ENCODE measurements at regions not wholly inside any gene's neighbourhood (a gene's known extent, or its start where the extent isn't known, plus 50 kb on each side); places are given as distances from the start of the nearest gene placed in this dataset.

- no peak for DNase-seq
- no peak overlapping the region for H3K56ac ChIP-seq (ENCODE audit: low read length)
- no peaks in the 10 kb centered on the region for H3K79me2 ChIP-seq (ENCODE audit: control insufficient read depth, insufficient read depth, low read length)
- no peak overlapping the region for H3K18ac ChIP-seq (ENCODE audit: low read length)
- H3K4me2 ChIP-seq (ENCODE audit: low read length): no peak overlapping the region
- H4K8ac ChIP-seq (ENCODE audit: low read depth, low read length): no peak overlapping the region
- no peaks in the 10 kb centered on the region for H3K36me3 ChIP-seq (ENCODE audit: control insufficient read depth, insufficient read depth, low read length)
- no peak overlapping the region for H4K5ac ChIP-seq (ENCODE audit: low read length)
- H3K23ac ChIP-seq (ENCODE audit: low read length): no peak overlapping the region
- no peaks in the 10 kb centered on the region for H3K79me1 ChIP-seq (ENCODE audit: low read length)
- WGBS (ENCODE audit: extremely low coverage, insufficient coverage, low lambda C conversion rate): no CpG with 5 or more reads among the region's 1 CpG
- H3K4ac ChIP-seq (ENCODE audit: low read depth, low read length): no peak overlapping the region
- no peak overlapping the region for H3K9ac ChIP-seq (ENCODE audit: low read length)
- H3K4me1 ChIP-seq (ENCODE audit: control insufficient read depth, low read depth, low read length): no peaks in the 10 kb centered on the region
- no peaks in the 10 kb centered on the region for H3K27me3 ChIP-seq (ENCODE audit: insufficient read depth, low read length, poor library complexity)
- no peak overlapping the region for H2BK120ac ChIP-seq (ENCODE audit: low read depth, low read length)
- H3K4me3 ChIP-seq (ENCODE audit: low read length): no peak overlapping the region
- no peak overlapping the region for H2BK15ac ChIP-seq (replicated peaks; ENCODE audit: low read depth)
- no peak overlapping the region for H3K27ac ChIP-seq (ENCODE audit: low read depth, low read length)
- H2AK5ac ChIP-seq (ENCODE audit: low read length): no peak overlapping the region
- H2BK5ac ChIP-seq (ENCODE audit: low read length): no peak overlapping the region
These were observed 346.5 kb upstream of the FMR1 start for GRCh38 chrX:147565237-147565636.

- Histone ChIP-seq H3K4me2 (ENCODE audit: low read length) (no peak overlapping the region), H3K4ac (ENCODE audit: low read depth, low read length) (no peak overlapping the region), H2BK5ac (ENCODE audit: low read length) (no peak overlapping the region), H3K9ac (ENCODE audit: low read length) (no peak overlapping the region), H3K27ac (ENCODE audit: low read depth, low read length) (no peak overlapping the region), H3K18ac (ENCODE audit: low read length) (no peak overlapping the region), H3K36me3 (ENCODE audit: control insufficient read depth, insufficient read depth, low read length) (no peaks in the 10 kb centered on the region), H4K8ac (ENCODE audit: low read depth, low read length) (no peak overlapping the region), H2AK5ac (ENCODE audit: low read length) (no peak overlapping the region), H3K56ac (ENCODE audit: low read length) (no peak overlapping the region), H2BK120ac (ENCODE audit: low read depth, low read length) (no peak overlapping the region), H3K4me1 (ENCODE audit: control insufficient read depth, low read depth, low read length) (no peaks in the 10 kb centered on the region), H3K79me2 (ENCODE audit: control insufficient read depth, insufficient read depth, low read length) (no peaks in the 10 kb centered on the region), H4K5ac (ENCODE audit: low read length) (no peak overlapping the region), H3K4me3 (ENCODE audit: low read length) (no peak overlapping the region), H2BK15ac (replicated peaks; ENCODE audit: low read depth) (no peak overlapping the region), H3K23ac (ENCODE audit: low read length) (no peak overlapping the region), H3K79me1 (ENCODE audit: low read length) (no peaks in the 10 kb centered on the region), H3K27me3 (ENCODE audit: insufficient read depth, low read length, poor library complexity) (no peaks in the 10 kb centered on the region)
- no CpG with 5 or more reads among the region's 1 CpG for WGBS (ENCODE audit: extremely low coverage, insufficient coverage, low lambda C conversion rate)
- peak; percentile 3 for DNase-seq
These were observed 341.2 kb upstream of the FMR1 start for GRCh38 chrX:147570483-147570882.

DNA sequence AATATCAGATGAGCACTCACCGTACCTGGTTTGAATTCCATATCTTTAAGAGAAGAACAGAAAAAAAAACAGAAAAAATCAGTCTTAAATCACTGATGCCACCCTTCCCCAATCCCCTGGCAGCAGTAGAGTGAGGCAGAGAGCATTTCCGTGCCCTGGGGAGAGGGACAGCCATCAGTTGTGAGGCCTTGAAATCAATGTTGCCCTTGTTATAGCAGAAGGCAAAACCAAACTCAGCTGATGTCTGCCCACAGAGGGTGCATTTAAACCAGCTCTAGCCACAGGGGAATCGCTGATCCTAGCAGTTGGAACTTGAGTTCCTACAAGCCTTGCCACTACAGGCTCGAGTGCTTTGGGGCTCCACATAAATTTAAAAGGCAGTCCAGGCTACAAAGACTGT, 338.5 kb upstream of the FMR1 start:
- H2AK5ac ChIP-seq (ENCODE audit: low read length): no peak overlapping the region
- H3K36me3 ChIP-seq (ENCODE audit: control insufficient read depth, insufficient read depth, low read length): no peaks in the 10 kb centered on the region
- no peak overlapping the region for H3K4ac ChIP-seq (ENCODE audit: low read depth, low read length)
- H3K27ac ChIP-seq (ENCODE audit: low read depth, low read length): no peak overlapping the region
- H3K23ac ChIP-seq (ENCODE audit: low read length): no peak overlapping the region
- WGBS (ENCODE audit: extremely low coverage, insufficient coverage, low lambda C conversion rate): no CpG with 5 or more reads among the region's 4 CpGs
- H2BK15ac ChIP-seq (replicated peaks; ENCODE audit: low read depth): no peak overlapping the region
- H3K4me1 ChIP-seq (ENCODE audit: control insufficient read depth, low read depth, low read length): no peaks in the 10 kb centered on the region
- no peak overlapping the region for H2BK120ac ChIP-seq (ENCODE audit: low read depth, low read length)
- H3K27me3 ChIP-seq (ENCODE audit: insufficient read depth, low read length, poor library complexity): no peaks in the 10 kb centered on the region
- no peak for DNase-seq
- no peak overlapping the region for H3K9ac ChIP-seq (ENCODE audit: low read length)
- no peak overlapping the region for H3K4me2 ChIP-seq (ENCODE audit: low read length)
- no peak overlapping the region for H4K8ac ChIP-seq (ENCODE audit: low read depth, low read length)
- no peaks in the 10 kb centered on the region for H3K79me1 ChIP-seq (ENCODE audit: low read length)
- H3K79me2 ChIP-seq (ENCODE audit: control insufficient read depth, insufficient read depth, low read length): no peaks in the 10 kb centered on the region
- H4K5ac ChIP-seq (ENCODE audit: low read length): no peak overlapping the region
- no peak overlapping the region for H3K4me3 ChIP-seq (ENCODE audit: low read length)
- H2BK5ac ChIP-seq (ENCODE audit: low read length): no peak overlapping the region
- no peak overlapping the region for H3K56ac ChIP-seq (ENCODE audit: low read length)
- no peak overlapping the region for H3K18ac ChIP-seq (ENCODE audit: low read length)

GRCh38 chrX:147602176-147602696, 309.5 kb upstream of the FMR1 start:
- Histone ChIP-seq H3K9ac (ENCODE audit: low read length) (no peak overlapping the region), H3K4me1 (ENCODE audit: control insufficient read depth, low read depth, low read length) (no peaks in the 10 kb centered on the region), H4K8ac (ENCODE audit: low read depth, low read length) (no peak overlapping the region), H3K4me3 (ENCODE audit: low read length) (no peak overlapping the region), H3K36me3 (ENCODE audit: control insufficient read depth, insufficient read depth, low read length) (no peaks in the 10 kb centered on the region), H3K79me1 (ENCODE audit: low read length) (no peaks in the 10 kb centered on the region), H3K56ac (ENCODE audit: low read length) (no peak overlapping the region), H3K4me2 (ENCODE audit: low read length) (no peak overlapping the region), H2BK15ac (replicated peaks; ENCODE audit: low read depth) (no peak overlapping the region), H4K5ac (ENCODE audit: low read length) (no peak overlapping the region), H2BK5ac (ENCODE audit: low read length) (no peak overlapping the region), H2BK120ac (ENCODE audit: low read depth, low read length) (no peak overlapping the region), H2AK5ac (ENCODE audit: low read length) (no peak overlapping the region), H3K23ac (ENCODE audit: low read length) (no peak overlapping the region), H3K79me2 (ENCODE audit: control insufficient read depth, insufficient read depth, low read length) (no peaks in the 10 kb centered on the region), H3K27ac (ENCODE audit: low read depth, low read length) (no peak overlapping the region), H3K27me3 (ENCODE audit: insufficient read depth, low read length, poor library complexity) (no peaks in the 10 kb centered on the region), H3K4ac (ENCODE audit: low read depth, low read length) (no peak overlapping the region), H3K18ac (ENCODE audit: low read length) (no peak overlapping the region)
- no CpG with 5 or more reads among the region's 3 CpGs for WGBS (ENCODE audit: extremely low coverage, insufficient coverage, low lambda C conversion rate)
- peak; percentile 42 for DNase-seq

GRCh38 chrX:147626605-147627004, 285.1 kb upstream of the FMR1 start:
- H3K79me2 ChIP-seq (ENCODE audit: control insufficient read depth, insufficient read depth, low read length): no peaks in the 10 kb centered on the region
- no peaks in the 10 kb centered on the region for H3K79me1 ChIP-seq (ENCODE audit: low read length)
- WGBS (ENCODE audit: extremely low coverage, insufficient coverage, low lambda C conversion rate): no CpG with 5 or more reads among the region's 5 CpGs
- no peak for DNase-seq
- H3K23ac ChIP-seq (ENCODE audit: low read length): no peak overlapping the region
- H2BK120ac ChIP-seq (ENCODE audit: low read depth, low read length): no peak overlapping the region
- H3K18ac ChIP-seq (ENCODE audit: low read length): no peak overlapping the region
- H3K36me3 ChIP-seq (ENCODE audit: control insufficient read depth, insufficient read depth, low read length): no peaks in the 10 kb centered on the region
- no peak overlapping the region for H4K8ac ChIP-seq (ENCODE audit: low read depth, low read length)
- no peak overlapping the region for H4K5ac ChIP-seq (ENCODE audit: low read length)
- H3K9ac ChIP-seq (ENCODE audit: low read length): no peak overlapping the region
- no peak overlapping the region for H3K56ac ChIP-seq (ENCODE audit: low read length)
- no peak overlapping the region for H3K4me3 ChIP-seq (ENCODE audit: low read length)
- H3K4me1 ChIP-seq (ENCODE audit: control insufficient read depth, low read depth, low read length): no peaks in the 10 kb centered on the region
- H3K27me3 ChIP-seq (ENCODE audit: insufficient read depth, low read length, poor library complexity): no peaks in the 10 kb centered on the region
- no peak overlapping the region for H3K4ac ChIP-seq (ENCODE audit: low read depth, low read length)
- no peak overlapping the region for H3K4me2 ChIP-seq (ENCODE audit: low read length)
- H2AK5ac ChIP-seq (ENCODE audit: low read length): no peak overlapping the region
- no peak overlapping the region for H3K27ac ChIP-seq (ENCODE audit: low read depth, low read length)
- H2BK15ac ChIP-seq (replicated peaks; ENCODE audit: low read depth): no peak overlapping the region
- no peak overlapping the region for H2BK5ac ChIP-seq (ENCODE audit: low read length)

- no peaks in the 10 kb centered on the region for H3K36me3 ChIP-seq (ENCODE audit: control insufficient read depth, insufficient read depth, low read length)
- no peak overlapping the region for H3K23ac ChIP-seq (ENCODE audit: low read length)
- H3K56ac ChIP-seq (ENCODE audit: low read length): no peak overlapping the region
- H3K27ac ChIP-seq (ENCODE audit: low read depth, low read length): no peak overlapping the region
- no peaks in the 10 kb centered on the region for H3K27me3 ChIP-seq (ENCODE audit: insufficient read depth, low read length, poor library complexity)
- H4K5ac ChIP-seq (ENCODE audit: low read length): no peak overlapping the region
- DNase-seq: no peak
- H3K79me2 ChIP-seq (ENCODE audit: control insufficient read depth, insufficient read depth, low read length): no peaks in the 10 kb centered on the region
- H2AK5ac ChIP-seq (ENCODE audit: low read length): no peak overlapping the region
- no peak overlapping the region for H3K4ac ChIP-seq (ENCODE audit: low read depth, low read length)
- H3K18ac ChIP-seq (ENCODE audit: low read length): no peak overlapping the region
- no peak overlapping the region for H2BK15ac ChIP-seq (replicated peaks; ENCODE audit: low read depth)
- no CpG with 5 or more reads among the region's 1 CpG for WGBS (ENCODE audit: extremely low coverage, insufficient coverage, low lambda C conversion rate)
- H3K9ac ChIP-seq (ENCODE audit: low read length): no peak overlapping the region
- H2BK120ac ChIP-seq (ENCODE audit: low read depth, low read length): no peak overlapping the region
- H3K4me3 ChIP-seq (ENCODE audit: low read length): no peak overlapping the region
- H3K4me2 ChIP-seq (ENCODE audit: low read length): no peak overlapping the region
- no peak overlapping the region for H4K8ac ChIP-seq (ENCODE audit: low read depth, low read length)
- H2BK5ac ChIP-seq (ENCODE audit: low read length): no peak overlapping the region
- no peaks in the 10 kb centered on the region for H3K79me1 ChIP-seq (ENCODE audit: low read length)
- no peaks in the 10 kb centered on the region for H3K4me1 ChIP-seq (ENCODE audit: control insufficient read depth, low read depth, low read length)
These were observed 276.5 kb upstream of the FMR1 start for GRCh38 chrX:147635186-147635585.

Data from mesendoderm (in vitro differentiated cells).